Gastroesophageal sphincter (tissue), 3 donors: ENCODE measurements at regions not wholly inside any gene's neighbourhood (a gene's known extent, or its start where the extent isn't known, plus 50 kb on each side); places are given as distances from the start of the nearest gene placed in this dataset.

Experiments
- CTCF ChIP-seq, 4 experiments: fragments of 200-600 bp in 2 of 4; fragments of 450-650 bp in 2 of 4; sonication (generic) in 1 of 4; IDR thresholded peaks; one replicate each; pipeline ENCODE4 v1.5.1; 2017 to 2019; ENCODE audit warnings: antibody characterized with exemption in 4 of 4, mild to moderate bottlenecking in 2 of 4, moderate library complexity in 2 of 4
- POLR2A ChIP-seq, 2 donors: fragments of 450-650 bp; IDR thresholded peaks; one replicate each; pipeline ENCODE4 v1.6.1; 2017; ENCODE audit warnings: antibody characterized with exemption in 2 of 2, mild to moderate bottlenecking in 2 of 2, moderate library complexity in 1 of 2
- POLR2AphosphoS5 ChIP-seq: sonication (generic); formaldehyde crosslinking; IDR thresholded peaks from one replicate; pipeline ENCODE4 v1.6.1; 2017; ENCODE audit warnings: antibody characterized with exemption

- TF ChIP-seq CTCF (IDR thresholded peaks at IDR 0.05) (no peak), POLR2A (IDR thresholded peaks at IDR 0.05) (no peak), POLR2AphosphoS5 (no peak)
Observed at GRCh38 chr22:49502126-49502826, 325.4 kb downstream of the BRD1 start.
